KMS-11 (cell line): ENCODE measurements at regions not wholly inside any gene's neighbourhood (a gene's known extent, or its start where the extent isn't known, plus 50 kb on each side); places are given as distances from the start of the nearest gene placed in this dataset.

Experiments
- H2AFZ ChIP-seq: fragments of 200-600 bp; sonication (generic); 2 replicates; pipeline ENCODE4 v1.6.1; 2016; ENCODE audit warnings: antibody characterized with exemption, mixed run types, low read depth
- H3K27ac ChIP-seq: fragments of 200-600 bp; sonication (generic); 2 replicates; pipeline ENCODE4 v1.6.1; 2016; ENCODE audit warnings: mild to moderate bottlenecking, mixed run types
- H3K27me3 ChIP-seq: fragments of 200-600 bp; sonication (generic); 2 replicates; pipeline ENCODE4 v1.6.1; 2017; ENCODE audit warnings: mild to moderate bottlenecking, low read depth, mixed run types, moderate library complexity; ENCODE audit not compliant: insufficient read depth
- H3K36me3 ChIP-seq: fragments of 200-600 bp; sonication (generic); 2 replicates; pipeline ENCODE4 v1.6.1; 2017; ENCODE audit warnings: mild to moderate bottlenecking, mixed run types; ENCODE audit not compliant: insufficient read depth
- H3K4me1 ChIP-seq: fragments of 200-600 bp; sonication (generic); 2 replicates; pipeline ENCODE4 v1.6.1; 2016; ENCODE audit warnings: mild to moderate bottlenecking, low read depth, mixed run types; ENCODE audit not compliant: poor library complexity, severe bottlenecking
- H3K4me2 ChIP-seq: fragments of 200-600 bp; sonication (generic); 2 replicates; pipeline ENCODE4 v1.7.0; 2016; ENCODE audit warnings: mild to moderate bottlenecking, mixed run types
- H3K4me3 ChIP-seq: fragments of 200-600 bp; sonication (generic); IDR thresholded peaks from 2 replicates; pipeline ENCODE4 v1.6.1; 2017; ENCODE audit warnings: low read depth, low read length, mixed read lengths; ENCODE audit not compliant: insufficient read depth
- H3K79me2 ChIP-seq: fragments of 200-600 bp; sonication (generic); 2 replicates; pipeline ENCODE4 v1.6.1; 2016; ENCODE audit warnings: low read depth, mixed run types; ENCODE audit not compliant: insufficient read depth
- H3K9ac ChIP-seq: fragments of 200-600 bp; sonication (generic); 2 replicates; pipeline ENCODE4 v1.6.1; 2016; ENCODE audit warnings: mild to moderate bottlenecking, mixed run types
- H4K20me1 ChIP-seq: fragments of 200-600 bp; sonication (generic); 2 replicates; pipeline ENCODE4 v1.6.1; 2016; ENCODE audit warnings: mild to moderate bottlenecking, mixed run types; ENCODE audit not compliant: insufficient read depth
- TF ChIP-seq, protein P1 (sequence below): fragments of 200-600 bp; sonication (generic); conservative IDR thresholded peaks from 2 replicates; pipeline ENCODE4 v1.6.1; 2017; ENCODE audit warnings: low read depth, mild to moderate bottlenecking, antibody characterized with exemption, low read length, moderate library complexity, mixed read lengths

DNA sequence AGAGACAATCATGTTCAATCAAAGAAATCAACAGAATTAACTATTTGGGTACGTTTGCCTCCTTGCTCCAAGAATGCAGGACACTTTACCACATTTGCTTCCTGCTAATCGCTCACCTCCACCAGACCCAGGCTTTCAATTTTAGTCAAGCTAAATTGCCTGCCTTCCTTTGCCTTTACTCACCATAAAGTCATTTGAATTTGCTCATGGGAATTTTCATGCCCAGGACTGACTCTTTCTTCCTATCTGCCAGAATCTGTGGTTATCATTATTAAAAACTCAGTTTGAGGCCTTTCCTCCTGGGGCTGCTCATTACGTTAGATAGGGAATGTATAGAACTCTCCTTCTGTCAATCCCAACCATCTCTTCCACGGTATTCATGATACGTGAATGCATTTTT, 1935.3 kb upstream of the WWC1 start:
- no peak overlapping the region for H3K4me3 ChIP-seq
- no peak overlapping the region for H3K27ac ChIP-seq
- no peaks in the 10 kb centered on the region for H4K20me1 ChIP-seq
- H3K9ac ChIP-seq: no peak overlapping the region
- TF ChIP-seq, protein P1, sequence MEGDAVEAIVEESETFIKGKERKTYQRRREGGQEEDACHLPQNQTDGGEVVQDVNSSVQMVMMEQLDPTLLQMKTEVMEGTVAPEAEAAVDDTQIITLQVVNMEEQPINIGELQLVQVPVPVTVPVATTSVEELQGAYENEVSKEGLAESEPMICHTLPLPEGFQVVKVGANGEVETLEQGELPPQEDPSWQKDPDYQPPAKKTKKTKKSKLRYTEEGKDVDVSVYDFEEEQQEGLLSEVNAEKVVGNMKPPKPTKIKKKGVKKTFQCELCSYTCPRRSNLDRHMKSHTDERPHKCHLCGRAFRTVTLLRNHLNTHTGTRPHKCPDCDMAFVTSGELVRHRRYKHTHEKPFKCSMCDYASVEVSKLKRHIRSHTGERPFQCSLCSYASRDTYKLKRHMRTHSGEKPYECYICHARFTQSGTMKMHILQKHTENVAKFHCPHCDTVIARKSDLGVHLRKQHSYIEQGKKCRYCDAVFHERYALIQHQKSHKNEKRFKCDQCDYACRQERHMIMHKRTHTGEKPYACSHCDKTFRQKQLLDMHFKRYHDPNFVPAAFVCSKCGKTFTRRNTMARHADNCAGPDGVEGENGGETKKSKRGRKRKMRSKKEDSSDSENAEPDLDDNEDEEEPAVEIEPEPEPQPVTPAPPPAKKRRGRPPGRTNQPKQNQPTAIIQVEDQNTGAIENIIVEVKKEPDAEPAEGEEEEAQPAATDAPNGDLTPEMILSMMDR: no peak
- H3K27me3 ChIP-seq: no peaks in the 10 kb centered on the region
- no peak overlapping the region for H2AFZ ChIP-seq
- H3K36me3 ChIP-seq: no peaks in the 10 kb centered on the region
- H3K4me2 ChIP-seq: no peak overlapping the region
- H3K79me2 ChIP-seq: no peaks in the 10 kb centered on the region
- no peaks in the 10 kb centered on the region for H3K4me1 ChIP-seq

- Histone ChIP-seq H3K27me3 (no peaks in the 10 kb centered on the region), H3K4me3 (no peak overlapping the region), H3K36me3 (no peaks in the 10 kb centered on the region), H4K20me1 (no peaks in the 10 kb centered on the region), H3K9ac (no peak overlapping the region), H3K79me2 (no peaks in the 10 kb centered on the region), H3K4me1 (no peaks in the 10 kb centered on the region), H3K4me2 (no peak overlapping the region), H3K27ac (no peak overlapping the region), H2AFZ (no peak overlapping the region)
- TF ChIP-seq, protein P1: no peak
Measured at GRCh38 chr5:166358127-166358830, 1933.2 kb upstream of the WWC1 start.

DNA sequence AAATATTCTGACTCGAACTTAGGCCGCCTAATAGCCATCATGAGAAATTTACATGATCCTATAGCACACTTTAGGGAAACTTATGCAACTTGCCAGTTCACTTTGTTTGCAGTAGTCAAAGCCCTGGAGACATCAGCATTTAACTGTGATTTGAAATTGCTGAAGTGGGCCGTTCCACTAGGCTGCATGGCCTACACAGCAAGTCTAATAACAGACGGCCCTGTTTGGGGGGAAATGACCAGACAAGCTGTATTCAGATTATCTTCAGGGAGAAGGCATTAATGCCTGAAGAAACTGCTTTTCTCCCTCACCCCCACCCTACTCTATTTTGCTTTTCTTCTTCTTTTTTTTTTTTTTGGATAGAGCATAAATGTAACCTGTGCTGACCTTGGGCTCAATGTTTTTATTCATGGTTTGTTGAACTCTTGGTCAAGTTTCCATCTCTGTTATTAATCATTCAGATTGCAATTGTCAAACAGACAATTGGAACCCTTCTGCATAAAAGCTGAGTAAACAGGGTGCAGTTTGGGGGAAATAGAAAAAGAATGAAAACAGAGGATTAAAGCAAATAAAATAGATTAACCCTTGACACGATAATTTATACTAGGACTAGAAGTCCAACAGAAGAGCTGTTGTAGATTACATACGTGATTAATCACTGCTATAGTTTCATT, 1928.2 kb upstream of the WWC1 start:
- Histone ChIP-seq H3K4me1 (no peaks in the 10 kb centered on the region), H4K20me1 (no peaks in the 10 kb centered on the region), H3K4me3 (no peak overlapping the region), H3K9ac (no peak overlapping the region), H3K79me2 (no peaks in the 10 kb centered on the region), H2AFZ (no peak overlapping the region), H3K27me3 (no peaks in the 10 kb centered on the region), H3K27ac (no peak overlapping the region), H3K4me2 (no peak overlapping the region), H3K36me3 (no peaks in the 10 kb centered on the region)
- TF ChIP-seq, protein P1: no peak

GRCh38 chr5:166365164-166365563, 1926.3 kb upstream of the WWC1 start:
- Histone ChIP-seq H2AFZ (no peak overlapping the region), H3K9ac (no peak overlapping the region), H3K4me3 (no peak overlapping the region), H3K27ac (no peak overlapping the region), H3K4me1 (no peaks in the 10 kb centered on the region), H4K20me1 (no peaks in the 10 kb centered on the region), H3K4me2 (no peak overlapping the region), H3K79me2 (no peaks in the 10 kb centered on the region), H3K27me3 (no peaks in the 10 kb centered on the region), H3K36me3 (no peaks in the 10 kb centered on the region)
- TF ChIP-seq, protein P1: no peak
